ENCODE measurements at regions not wholly inside any gene's neighbourhood (a gene's known extent, or its start where the extent isn't known, plus 50 kb on each side); places are given as distances from the start of the nearest gene placed in this dataset.
"Not testable (repeated sequence)": the region's sequence is repeated elsewhere in the genome, so short reads cannot be mapped to it uniquely, and the experiment has no call there.

GRCh38 chr4:73329300-73329699 is 70.7 kb upstream of the ANKRD17 start (continued):
- TF ChIP-seq RNF2 (IDR thresholded peaks at IDR 0.05; ENCODE audit: borderline replicate concordance, low read depth, low read length, missing control alignments, poor library complexity, severe bottlenecking), result no peak
- no peak for TF ChIP-seq SIN3A (conservative IDR thresholded peaks at IDR 0.05 in 1 of 2, IDR thresholded peaks at IDR 0.05 in 1 of 2; ENCODE audit: low read depth in 1 of 2, low read length in 2 of 2)
- TF ChIP-seq CEBPB (IDR thresholded peaks at IDR 0.05; ENCODE audit: low read depth, low read length), result no peak

- H3K79me2 ChIP-seq (ENCODE audit: control insufficient read depth in 1 of 2, insufficient read depth in 2 of 2, low read length in 2 of 2); H3K4me1 ChIP-seq (replicated peaks in 1 of 4; ENCODE audit: control insufficient read depth in 3 of 4, insufficient read depth in 4 of 4, low read length in 3 of 4); H3K4ac ChIP-seq (replicated peaks; ENCODE audit: insufficient read length, low read depth, low read length); H3K14ac ChIP-seq (ENCODE audit: insufficient read length); H3K9ac ChIP-seq (replicated peaks in 1 of 4; ENCODE audit: extremely low read depth in 1 of 4, low read depth in 3 of 4, low read length in 3 of 4); FAIRE-seq; H3K23me2 ChIP-seq (ENCODE audit: low read depth, low read length); H2BK120ac ChIP-seq (replicated peaks; ENCODE audit: low read depth, low read length); H3K9me3 ChIP-seq (ENCODE audit: insufficient read depth in 2 of 2, low read depth in 1 of 2, low read length in 1 of 2); H2AFZ ChIP-seq (ENCODE audit: low read length); DNase-seq (ENCODE audit: low read depth in 1 of 2, low spot score in 2 of 2); H3K36me3 ChIP-seq (ENCODE audit: control insufficient read depth in 2 of 4, insufficient read depth in 4 of 4, low read length in 3 of 4); H2BK20ac ChIP-seq (ENCODE audit: low read length); H2BK5ac ChIP-seq (ENCODE audit: low read depth, low read length); POLR2A ChIA-PET (ENCODE audit: partially characterized antibody); H4K8ac ChIP-seq (ENCODE audit: extremely low read depth, insufficient read depth, low read length); H2BK15ac ChIP-seq (ENCODE audit: low read length); H3K56ac ChIP-seq (replicated peaks; ENCODE audit: insufficient read length, low read depth, low read length); H3K27me3 ChIP-seq (replicated peaks in 1 of 4; ENCODE audit: control insufficient read depth in 3 of 4, extremely low read depth in 1 of 4, insufficient read depth in 3 of 4, low read length in 3 of 4); H4K20me1 ChIP-seq (replicated peaks in 1 of 2; ENCODE audit: control insufficient read depth in 1 of 2, insufficient read depth in 2 of 2, low read length in 2 of 2); H3K4me2 ChIP-seq (ENCODE audit: insufficient read depth in 1 of 2, low read depth in 2 of 2, low read length in 2 of 2); H3K4me3 ChIP-seq (ENCODE audit: extremely low read depth in 1 of 4, insufficient read depth in 2 of 4, low read depth in 3 of 4, low read length in 4 of 4); H2BK12ac ChIP-seq (ENCODE audit: low read depth, low read length); H4K5ac ChIP-seq (ENCODE audit: insufficient read length, low read depth, low read length); H2AK5ac ChIP-seq (ENCODE audit: low read depth, low read length); H4K91ac ChIP-seq (replicated peaks; ENCODE audit: insufficient read length, low read length); H3K18ac ChIP-seq (ENCODE audit: extremely low read depth, low read length); H3K79me1 ChIP-seq (ENCODE audit: low read depth, low read length); H3K27ac ChIP-seq (ENCODE audit: low read depth, low read length); H3K23ac ChIP-seq (ENCODE audit: insufficient read length): not testable (repeated sequence)
- WGBS, 2 experiments (ENCODE audit: extremely low coverage in 1 of 2, insufficient coverage in 1 of 2, insufficient read length in 1 of 2, insufficient replicate concordance in 2 of 2, low coverage in 1 of 2, low lambda C conversion rate in 2 of 2, missing lambda C conversion rate in 1 of 2), result 87% methylated on average over 5 of the region's 5 CpGs; no CpG with 5 or more reads in 1 of the 2 experiments
- CTCF ChIA-PET (ENCODE audit: partially characterized antibody), result interaction anchor here (0.8 to 1.4 kb wide), 5 partner anchors 10 to 637 kb away, joined by 3 to 5 read pairs (median 3); no protein-coding TSS in a partner anchor
These were observed 67.2 kb upstream of the ANKRD17 start for GRCh38 chr4:73325776-73326175.
